GM21360 (cell line): ENCODE measurements at regions not wholly inside any gene's neighbourhood (a gene's known extent, or its start where the extent isn't known, plus 50 kb on each side); places are given as distances from the start of the nearest gene placed in this dataset.

Experiments
- ATAC-seq: cut with Tn5 transposase; IDR thresholded peaks from one replicate; pipeline ENCODE4 v1.9.1; 2021; ENCODE audit warnings: mild to moderate bottlenecking, moderate library complexity; ENCODE audit not compliant: unreplicated experiment

DNA sequence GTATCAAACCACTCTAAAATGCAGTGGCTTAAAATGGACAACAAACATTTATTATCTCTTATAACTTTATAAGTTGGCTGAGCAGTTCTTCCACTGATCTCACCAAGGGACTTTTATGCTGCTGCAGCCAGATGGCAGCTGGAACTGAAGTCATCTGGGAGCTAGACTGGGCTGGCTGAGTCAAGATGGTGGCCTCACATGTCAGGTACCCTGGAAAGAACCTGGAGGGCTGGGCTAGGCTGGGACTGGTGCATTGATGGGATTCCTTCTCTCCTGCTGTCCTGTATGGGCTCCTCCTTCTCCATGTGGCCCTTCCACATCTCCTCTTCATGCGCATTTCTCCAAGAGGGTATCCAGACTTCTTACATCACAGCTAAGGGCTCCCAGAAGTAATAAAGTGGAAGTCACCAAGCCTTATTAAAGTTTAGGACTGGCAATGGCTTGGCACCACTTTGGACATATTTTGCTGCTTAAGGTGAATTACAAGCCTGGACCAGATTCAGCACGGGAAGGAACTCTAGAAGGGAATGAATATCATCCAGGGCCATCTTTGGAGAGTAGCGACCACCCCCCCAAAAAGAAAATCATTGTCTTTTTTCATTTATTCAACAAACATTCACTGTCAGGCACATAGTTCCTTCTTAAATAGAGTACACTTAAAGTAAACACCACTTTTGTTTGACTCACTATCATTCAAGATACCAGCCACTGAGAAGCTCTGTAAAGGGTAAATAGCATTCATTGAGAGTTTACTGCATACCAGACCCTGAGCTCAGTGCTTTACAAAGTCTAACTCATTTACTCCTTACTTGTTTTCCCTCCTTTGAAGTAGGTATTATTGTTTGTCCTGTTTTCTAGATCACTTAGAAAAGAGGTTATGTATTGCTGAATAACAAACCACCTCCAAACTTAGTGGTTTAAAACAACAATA is 138.0 kb downstream of the ZFP36L2 start:
- ATAC-seq: no peak

DNA sequence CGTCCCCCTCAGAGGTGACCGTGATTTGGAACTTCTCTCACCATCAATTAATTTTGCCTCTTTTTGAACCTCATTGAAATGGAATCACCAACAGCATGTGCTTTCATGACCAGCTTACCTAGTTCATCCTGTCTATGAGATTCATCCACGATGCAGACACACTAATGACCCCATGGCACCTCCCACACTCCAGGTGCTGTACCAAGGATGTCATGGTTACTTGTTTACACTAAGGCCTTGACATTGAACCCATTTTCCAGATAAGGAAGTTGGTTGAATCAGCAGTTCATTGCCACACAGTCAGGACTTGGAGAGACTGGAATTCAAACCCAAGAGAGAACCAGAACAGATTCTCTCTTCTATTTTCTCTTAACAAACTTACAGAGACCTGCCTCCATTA is 139.0 kb downstream of the ZFP36L2 start:
- no peak for ATAC-seq

DNA sequence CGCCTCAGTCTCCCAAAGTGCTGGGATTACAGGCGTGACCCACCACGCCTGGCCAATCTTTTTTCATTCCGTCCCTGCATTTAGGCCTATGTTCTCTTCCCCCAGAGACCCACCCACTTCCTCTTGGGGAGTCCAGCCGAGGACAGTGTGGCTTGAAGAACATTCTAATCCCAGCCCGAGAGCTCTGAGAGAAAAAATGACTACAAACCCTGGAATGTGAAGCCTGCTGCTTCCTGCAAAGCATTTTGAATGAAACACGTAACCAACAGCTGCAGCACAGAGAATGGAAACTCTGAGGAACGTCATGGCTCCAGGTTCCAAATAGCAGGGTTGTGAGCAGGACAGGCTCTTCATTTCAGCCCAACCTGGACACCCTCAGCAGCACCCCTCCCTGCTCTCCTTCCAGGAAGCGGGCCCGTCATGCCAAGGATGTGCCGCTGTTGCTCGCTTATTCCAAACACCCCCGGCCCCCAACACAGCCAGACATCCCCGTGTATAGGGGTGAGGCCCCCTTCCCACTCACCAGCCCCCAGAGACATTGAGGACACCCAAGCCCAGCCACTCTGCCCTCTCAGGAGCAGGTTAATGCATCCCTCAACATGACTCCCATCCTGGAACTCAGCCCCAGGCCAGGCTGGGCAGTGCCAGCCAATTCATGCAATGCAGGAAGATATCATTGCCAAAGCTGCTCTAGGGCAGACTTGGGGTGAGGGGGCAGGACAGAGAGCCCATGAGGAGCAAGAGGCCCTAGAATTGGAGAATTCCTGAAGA is 139.8 kb downstream of the ZFP36L2 start:
- ATAC-seq: no peak

DNA sequence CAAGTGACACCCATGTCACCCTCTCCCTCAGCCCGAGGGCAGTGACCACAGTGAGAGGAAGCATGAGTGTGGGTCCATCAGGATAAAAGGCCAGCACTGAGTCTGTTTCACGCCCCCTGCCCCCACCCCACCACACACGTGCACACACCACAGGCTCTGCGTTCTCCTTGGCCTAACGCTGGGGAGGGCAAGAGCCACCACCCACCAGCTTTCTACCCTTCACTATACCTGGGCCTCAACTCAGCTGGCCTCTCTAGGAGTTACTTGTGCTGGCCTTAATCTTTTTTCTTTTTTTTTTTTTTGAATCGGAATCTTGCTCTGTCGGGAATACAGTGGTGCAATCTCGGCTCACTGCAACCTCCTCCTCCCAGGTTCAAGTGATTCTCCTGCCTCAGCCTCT is 140.5 kb downstream of the ZFP36L2 start:
- no peak for ATAC-seq

DNA sequence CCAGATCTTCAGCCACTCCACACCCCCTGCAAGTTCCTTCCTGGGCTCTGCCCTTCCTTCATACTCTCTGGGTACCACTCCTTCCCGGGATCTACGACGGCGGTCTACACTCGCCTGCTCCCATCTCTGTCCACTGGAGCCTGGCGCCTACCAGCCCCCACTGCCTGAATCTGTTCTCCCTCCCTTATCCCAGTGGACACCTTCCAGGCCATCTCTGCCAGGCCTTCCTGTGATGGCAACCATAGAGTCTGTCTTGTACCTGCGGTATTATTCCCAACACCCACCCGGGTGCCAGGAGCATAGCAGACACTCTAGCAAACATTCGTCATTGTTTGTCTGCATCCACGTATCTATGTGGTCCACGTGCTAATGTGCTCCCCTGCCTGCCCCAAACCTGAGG is 140.9 kb downstream of the ZFP36L2 start:
- ATAC-seq: no peak

DNA sequence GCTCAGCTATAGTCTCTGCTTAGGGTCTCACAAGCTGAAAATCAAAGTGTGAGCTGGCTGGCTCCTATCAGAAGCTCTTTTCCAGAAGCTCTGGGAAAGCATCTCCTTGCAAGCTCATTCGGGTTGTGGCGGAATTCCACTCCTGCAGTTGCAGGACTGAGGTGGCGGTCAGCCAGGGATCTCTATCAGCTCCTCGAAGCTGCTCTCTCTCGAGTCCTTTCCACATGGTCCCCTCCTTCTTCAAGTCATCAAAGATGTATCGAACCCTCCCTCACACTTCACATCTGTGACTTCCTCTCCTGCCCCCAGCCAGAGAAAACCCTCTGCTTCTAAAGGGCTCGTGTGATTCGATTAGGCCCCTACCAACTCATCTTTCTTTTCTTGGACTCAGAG is 141.7 kb downstream of the ZFP36L2 start:
- ATAC-seq: no peak

DNA sequence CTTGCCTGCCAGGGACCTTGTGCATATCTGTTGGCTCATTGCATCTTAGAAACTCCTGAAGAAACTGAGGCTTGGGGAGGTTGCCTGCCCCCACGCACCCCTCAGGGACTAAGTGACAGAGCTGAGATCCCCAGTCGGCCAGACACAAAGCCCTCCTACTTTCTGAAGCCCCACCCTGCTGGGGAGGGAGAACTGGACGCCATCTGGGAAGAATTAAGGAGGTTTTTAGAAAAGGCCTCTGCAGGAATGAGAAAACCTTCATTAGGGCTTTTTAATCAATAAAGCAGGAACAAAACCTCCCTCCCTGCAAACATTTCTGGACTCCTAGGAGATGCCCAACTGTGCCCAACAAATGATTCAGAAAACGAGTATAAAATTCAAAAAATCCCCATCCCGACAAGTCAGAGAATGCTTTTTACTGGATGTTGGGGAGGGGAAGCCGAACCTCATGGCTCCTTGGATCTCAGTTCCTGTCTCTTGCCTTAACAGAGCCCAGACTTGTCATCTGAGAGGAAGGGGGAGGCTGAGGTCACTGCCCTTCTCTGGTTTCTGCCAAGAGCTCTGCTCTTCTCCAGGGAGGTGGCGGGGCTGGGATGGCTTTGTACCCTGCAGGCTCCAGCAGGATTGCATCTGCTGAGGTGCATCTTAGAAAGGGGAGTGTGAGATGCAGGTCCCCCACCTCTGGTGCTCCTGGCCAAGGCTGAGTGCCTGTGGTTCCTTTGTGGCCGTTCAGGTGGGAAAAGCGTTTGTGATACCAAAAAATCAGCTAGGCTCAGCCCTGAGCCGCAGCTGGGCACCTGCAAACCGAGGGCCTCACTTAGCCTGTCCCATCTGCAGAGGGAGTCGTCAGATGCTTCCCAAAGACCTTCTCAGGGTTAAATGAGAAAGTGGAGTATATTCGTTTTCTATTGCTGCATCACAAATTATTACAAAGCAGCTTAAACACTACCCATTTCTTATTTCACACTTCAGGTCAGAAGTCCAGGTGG is 142.4 kb downstream of the ZFP36L2 start:
- ATAC-seq: no peak

DNA sequence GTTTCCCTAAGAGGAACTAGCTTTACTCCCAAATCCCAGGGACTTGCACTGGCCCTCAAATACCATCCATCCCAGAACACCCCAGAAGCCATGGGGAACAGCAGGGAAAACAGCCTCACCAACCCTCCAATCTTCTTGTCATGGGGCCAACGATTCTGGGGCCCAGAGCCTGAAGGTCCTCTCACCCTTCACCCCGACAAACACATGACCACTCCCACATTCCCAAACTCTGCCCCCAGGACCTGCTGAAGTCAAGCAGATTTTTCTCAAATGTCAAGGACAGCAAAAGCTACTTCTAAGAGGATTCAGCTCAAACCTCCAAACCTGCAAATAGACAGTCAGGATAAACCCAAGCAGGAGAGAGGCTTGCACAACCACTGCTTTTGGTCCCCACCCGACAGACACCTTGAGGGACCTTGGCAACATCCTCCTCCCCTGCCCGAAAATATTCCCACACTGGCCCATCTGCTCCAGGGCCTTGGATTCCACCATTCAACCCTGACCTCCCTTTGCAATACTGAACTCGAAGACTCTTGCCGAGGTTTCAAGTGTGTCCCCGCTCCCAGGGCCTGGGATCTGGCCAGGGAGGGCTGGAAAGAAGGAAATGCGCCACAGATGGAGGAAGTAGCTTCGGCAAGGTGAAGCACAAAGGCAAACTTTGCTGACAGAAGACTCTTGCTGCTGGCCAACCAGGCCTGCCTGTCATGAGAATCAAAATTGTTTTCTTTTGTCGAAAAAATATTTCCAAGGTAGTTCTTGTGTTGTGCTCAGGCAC is 143.3 kb downstream of the ZFP36L2 start:
- ATAC-seq: no peak

DNA sequence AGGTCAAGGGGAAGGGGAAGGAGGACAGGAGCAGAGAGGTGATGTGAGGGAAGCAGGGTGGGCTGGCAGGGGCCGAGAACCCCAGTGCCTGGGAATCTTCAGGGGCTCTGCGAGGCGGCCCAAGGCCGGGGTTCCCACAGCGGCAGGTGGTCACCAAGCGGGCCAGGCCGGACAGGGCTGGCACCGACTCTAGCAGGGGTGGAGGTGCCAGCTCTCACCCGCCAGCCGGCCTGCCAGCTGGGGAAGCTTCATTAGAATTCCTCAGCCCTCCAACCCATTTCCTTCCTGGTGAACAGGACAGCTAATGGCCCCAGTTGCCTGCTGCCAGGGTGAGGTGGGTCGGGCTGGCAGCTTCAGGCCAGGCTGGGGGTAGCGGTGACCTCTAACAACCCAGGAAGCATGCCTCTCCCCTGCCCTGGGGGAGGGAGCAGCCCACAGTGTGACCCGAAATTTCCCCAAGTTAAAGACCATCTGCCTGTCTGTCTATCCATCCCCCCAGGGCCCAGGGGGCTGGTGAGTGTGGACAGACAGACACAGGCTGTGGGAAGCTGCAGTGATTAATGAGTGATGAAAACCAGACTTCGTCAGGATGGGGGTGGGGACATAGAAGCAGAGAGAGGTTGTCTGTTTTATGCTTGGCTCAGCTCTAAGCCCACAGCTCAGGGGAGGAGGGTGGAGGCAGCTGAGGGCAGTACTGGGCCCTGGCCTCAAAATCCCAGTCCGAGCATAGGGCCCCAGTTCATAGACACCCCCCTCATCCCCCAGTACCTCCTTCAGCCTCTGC is 144.1 kb downstream of the ZFP36L2 start:
- ATAC-seq: no peak

DNA sequence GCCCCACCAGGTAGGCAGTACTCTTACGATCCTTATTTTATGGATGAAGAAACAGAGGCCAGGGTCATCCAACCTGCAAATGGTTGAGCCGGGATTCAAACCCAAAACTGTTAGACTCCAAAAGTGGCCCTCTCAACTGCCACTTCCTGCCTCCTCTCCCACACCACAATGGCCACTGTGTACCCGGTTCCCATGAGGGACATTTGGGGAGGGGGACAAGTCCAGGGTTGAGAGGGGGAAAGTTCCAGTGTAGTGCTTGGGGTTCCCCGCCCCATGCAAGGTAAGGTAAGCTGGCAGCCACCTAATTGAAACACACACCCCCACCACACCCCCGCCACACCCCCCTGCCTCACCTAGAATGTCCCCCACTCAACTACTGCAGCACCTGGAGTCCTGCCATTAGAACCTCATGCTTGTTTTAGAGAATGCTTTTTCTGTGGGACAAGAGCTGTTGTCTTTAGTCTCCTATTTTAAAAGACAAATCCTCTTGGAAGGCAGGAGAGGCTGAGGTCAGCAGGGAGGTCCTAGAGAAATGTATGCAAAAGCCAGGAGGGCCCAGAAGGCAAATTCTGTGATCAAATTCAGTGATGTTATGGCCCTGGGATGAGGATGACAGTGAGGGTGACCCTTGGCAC is 145.2 kb downstream of the ZFP36L2 start:
- ATAC-seq: no peak

DNA sequence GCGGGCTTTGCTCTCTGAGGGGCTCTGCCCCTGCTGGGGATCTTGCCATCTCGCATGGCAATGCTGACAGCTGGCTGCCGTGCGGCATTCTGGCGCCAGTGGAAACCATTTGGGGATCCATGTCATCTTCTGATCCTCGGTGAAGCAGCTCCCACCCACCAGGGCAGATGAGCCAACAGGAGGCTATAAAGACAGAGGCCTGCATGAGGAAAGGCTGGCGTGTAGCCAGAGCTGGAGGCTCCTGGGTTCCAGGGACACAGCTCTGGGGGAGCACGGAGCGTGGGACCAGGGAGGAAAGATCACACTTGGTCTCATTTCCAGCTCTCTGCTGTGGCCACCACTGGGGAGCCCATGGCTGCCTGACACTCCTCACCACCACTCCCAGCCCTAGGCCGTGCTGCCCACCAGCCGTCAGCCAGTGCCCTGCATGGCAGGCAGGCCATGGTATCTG is 145.8 kb downstream of the ZFP36L2 start:
- no peak for ATAC-seq

DNA sequence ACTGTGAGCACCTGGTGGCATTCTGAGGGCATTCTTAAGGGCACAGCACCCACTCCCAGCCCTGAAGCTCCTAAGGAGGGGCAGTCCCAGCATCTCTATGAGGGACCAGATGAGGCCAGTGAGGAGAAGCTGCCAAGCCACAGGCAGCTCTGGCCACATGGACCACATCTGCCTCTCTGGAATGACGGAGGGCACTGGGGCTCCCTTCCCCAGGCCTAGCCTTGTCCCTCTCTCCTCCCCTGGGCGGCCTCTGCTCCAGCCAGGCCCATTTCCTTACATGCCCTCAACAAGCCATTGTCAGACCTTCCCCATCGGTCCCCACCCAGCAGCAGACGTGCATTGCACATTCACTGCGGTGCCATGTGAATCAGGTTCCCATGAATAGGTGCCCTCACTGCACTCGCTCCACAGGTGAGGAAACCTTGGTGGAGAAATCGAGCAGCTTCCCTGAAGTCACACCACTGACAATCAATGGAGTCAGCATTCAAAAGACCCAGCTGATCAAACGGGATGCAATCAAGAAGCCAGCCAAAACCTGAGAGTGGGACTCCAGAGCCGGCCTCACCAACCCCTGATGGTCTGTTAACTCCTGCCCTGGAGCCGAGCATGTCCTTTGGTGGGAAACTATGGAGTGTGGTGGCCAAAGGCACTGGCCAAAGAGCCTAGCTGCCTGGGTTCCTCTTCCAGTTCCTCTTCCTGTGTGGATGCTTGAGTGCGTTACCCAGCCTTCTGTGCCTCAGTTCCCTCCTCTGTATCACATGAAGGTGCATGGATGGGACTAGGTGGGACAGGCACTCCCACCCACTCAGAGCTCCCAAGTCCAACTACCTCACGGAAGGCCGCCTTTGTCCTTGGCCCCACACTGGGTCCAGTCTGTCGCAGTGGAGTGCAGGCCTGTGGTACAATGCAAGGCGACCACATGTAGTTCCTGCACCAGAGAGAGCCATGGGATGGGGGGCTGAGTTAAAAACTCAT is 147.3 kb downstream of the ZFP36L2 start:
- ATAC-seq: no peak

DNA sequence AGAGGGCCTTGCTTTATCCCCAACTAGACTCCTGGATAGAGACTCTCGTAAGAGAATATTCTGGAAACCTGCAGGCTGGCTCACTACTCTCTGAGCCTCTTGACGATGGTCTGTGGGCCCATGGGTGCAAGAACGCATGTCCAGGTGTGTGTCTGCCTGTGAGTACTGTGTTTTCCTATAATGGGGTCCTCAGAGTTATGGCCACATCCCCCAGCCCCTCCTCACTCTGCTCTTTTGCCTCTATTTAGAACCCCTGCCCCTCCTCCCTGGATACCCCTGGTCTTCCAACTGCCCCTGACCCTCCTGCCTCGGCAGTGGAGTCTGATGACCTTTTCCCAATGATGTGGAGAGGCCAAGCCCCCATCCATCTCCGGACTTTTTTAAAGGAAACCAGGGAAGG is 148.1 kb downstream of the ZFP36L2 start:
- no peak for ATAC-seq

DNA sequence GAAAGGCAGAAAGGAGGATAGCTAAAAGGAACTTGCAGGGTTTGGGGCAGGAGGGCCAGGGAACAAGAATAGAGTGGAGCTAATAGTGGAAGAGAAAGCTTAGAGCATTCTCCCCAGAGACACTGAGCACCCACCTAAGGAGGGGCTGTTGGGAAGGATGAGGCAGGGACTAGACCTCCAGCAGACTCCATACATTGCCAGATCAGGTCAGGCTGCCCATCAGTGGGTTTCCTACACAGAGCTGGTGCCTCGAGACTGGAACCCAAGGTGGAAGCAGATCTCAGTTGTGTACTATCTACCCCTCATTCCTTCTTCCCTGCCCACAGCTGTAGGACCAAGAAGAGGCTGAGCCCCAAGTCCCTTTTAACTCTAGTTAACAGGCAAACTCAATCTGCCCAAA is 148.5 kb downstream of the ZFP36L2 start:
- no peak for ATAC-seq

DNA sequence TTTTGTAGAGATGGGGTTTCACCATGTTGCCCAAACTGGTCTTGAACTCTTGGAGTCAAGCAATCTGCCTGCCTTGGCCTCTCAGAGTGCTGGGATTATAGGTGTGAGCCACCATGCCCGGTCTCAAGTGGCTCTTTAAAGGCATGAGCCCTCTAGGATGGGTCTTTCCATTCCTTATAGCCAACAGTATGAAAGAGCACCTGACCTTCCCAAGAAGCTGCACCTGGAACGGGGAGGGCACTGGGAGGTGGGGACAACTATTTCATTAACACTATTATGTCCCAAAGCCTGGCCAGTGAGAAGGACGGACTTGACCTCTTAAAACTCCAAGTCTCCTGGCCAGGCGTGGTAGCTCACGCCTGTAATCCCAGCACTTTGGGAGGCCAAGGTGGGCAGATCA is 149.7 kb downstream of the ZFP36L2 start:
- ATAC-seq: no peak

DNA sequence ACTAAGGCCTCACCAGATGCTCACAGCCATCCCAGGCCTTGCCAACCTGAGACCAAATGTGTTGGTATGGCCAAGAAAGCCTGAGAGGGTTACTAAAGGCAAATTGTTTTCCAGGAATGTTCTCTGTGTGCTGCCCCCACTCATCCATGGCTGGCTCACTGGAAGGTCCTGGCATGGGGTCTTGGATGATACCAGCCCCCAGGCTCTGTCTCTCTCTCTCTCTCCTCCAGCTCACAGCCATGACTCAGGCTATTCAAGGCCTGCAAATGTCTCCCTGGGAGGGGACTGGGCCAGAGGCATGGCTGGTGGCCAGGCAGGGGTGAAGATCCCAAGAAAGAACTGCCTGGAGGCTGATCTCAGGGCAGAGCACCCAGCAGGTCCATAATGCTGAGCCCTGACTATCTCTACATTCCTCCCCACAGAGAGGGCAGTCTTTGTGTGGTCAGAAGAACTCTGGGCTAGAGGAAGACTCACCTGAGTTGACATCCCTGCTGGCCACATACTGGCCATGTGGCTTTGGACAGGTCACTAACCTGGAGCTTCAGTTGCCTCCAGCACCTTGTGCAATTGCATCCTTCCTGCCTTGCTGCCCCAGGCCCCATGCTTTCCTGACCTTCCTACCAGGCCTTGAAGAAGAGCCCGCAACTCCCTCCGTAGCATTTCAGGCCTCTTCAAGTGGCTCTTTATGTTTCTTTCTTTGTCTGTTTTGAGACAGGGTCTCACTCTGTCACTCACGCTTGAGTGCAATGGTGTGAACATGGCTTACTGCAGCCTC is 150.4 kb downstream of the ZFP36L2 start:
- no peak for ATAC-seq

DNA sequence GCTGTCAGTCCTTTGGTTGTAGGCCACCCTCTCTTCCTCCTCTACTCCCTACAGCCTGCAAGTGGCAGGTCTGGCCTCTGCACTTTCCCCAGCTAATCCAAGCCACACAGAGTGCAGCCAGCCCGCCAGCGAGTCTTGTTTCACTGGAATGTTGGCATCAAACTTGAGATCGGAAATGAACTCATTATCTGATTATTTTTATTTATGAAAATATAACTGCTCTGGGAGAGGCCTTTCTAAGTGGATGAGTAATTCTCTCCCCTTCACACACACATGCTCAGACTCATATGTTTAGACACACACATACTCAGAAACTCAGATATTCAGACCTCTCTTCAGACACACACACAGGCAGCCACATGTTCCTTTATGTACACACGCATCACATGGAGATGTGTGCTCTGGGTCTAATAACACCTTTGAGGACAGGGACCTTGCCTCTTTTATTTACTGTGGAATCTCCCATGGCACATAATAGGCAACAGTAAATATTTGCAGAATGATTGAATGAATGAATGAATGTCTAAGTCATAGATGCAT is 151.3 kb downstream of the ZFP36L2 start:
- no peak for ATAC-seq
